ENCODE measurements at regions not wholly inside any gene's neighbourhood (a gene's known extent, or its start where the extent isn't known, plus 50 kb on each side); places are given as distances from the start of the nearest gene placed in this dataset.

GRCh38 chr1:190738317-190738716 lies 260.7 kb upstream of the BRINP3 start:
- Histone ChIP-seq H3K27ac (ENCODE audit: low read length) (no peak overlapping the region), H3K9me3 (ENCODE audit: control insufficient read depth, insufficient read depth, low read depth, low read length) (no peaks in the 10 kb centered on the region), H3K36me3 (ENCODE audit: control insufficient read depth, insufficient read depth, low read length) (no peaks in the 10 kb centered on the region), H3K27me3 (ENCODE audit: control insufficient read depth, insufficient read depth, low read length) (no peaks in the 10 kb centered on the region), H3K4me3 (ENCODE audit: low read depth in 2 of 2, low read length in 2 of 2) (no peak overlapping the region), H3K4me1 (ENCODE audit: control insufficient read depth, insufficient read depth, low read length) (no peaks in the 10 kb centered on the region)
- intact Hi-C loops (cut with micrococcal nuclease; ENCODE audit: unreplicated experiment), result no loop called here
- ATAC-seq, result no peak
- TF ChIP-seq, protein P1, sequence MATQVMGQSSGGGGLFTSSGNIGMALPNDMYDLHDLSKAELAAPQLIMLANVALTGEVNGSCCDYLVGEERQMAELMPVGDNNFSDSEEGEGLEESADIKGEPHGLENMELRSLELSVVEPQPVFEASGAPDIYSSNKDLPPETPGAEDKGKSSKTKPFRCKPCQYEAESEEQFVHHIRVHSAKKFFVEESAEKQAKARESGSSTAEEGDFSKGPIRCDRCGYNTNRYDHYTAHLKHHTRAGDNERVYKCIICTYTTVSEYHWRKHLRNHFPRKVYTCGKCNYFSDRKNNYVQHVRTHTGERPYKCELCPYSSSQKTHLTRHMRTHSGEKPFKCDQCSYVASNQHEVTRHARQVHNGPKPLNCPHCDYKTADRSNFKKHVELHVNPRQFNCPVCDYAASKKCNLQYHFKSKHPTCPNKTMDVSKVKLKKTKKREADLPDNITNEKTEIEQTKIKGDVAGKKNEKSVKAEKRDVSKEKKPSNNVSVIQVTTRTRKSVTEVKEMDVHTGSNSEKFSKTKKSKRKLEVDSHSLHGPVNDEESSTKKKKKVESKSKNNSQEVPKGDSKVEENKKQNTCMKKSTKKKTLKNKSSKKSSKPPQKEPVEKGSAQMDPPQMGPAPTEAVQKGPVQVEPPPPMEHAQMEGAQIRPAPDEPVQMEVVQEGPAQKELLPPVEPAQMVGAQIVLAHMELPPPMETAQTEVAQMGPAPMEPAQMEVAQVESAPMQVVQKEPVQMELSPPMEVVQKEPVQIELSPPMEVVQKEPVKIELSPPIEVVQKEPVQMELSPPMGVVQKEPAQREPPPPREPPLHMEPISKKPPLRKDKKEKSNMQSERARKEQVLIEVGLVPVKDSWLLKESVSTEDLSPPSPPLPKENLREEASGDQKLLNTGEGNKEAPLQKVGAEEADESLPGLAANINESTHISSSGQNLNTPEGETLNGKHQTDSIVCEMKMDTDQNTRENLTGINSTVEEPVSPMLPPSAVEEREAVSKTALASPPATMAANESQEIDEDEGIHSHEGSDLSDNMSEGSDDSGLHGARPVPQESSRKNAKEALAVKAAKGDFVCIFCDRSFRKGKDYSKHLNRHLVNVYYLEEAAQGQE (IDR thresholded peaks at IDR 0.05; ENCODE audit: insufficient read depth in 1 of 2, low read depth in 2 of 2, low read length in 1 of 2), result no peak
- no peak for TF ChIP-seq TCF7L2 (IDR thresholded peaks at IDR 0.05; ENCODE audit: low read depth, low read length)
- TF ChIP-seq POLR2AphosphoS5 (IDR thresholded peaks at IDR 0.05; ENCODE audit: low read depth, low read length), result no peak
- TF ChIP-seq SIN3A (IDR thresholded peaks at IDR 0.05; ENCODE audit: borderline replicate concordance, insufficient read depth, low read depth, low read length), result no peak
- TF ChIP-seq CTCF (IDR thresholded peaks at IDR 0.05), result no peak
- ChIA-PET CTCF (no interaction called here), POLR2A (no interaction called here)
- no peak for DNase-seq (ENCODE audit: low read depth, low spot score)
- in situ Hi-C loops (cut with HindIII; ENCODE audit: low pct_unique_long_range_greater_than_20kb, low sequenced_read_pairs), result no loop called here
- BruUV-seq (replicated peaks), result no TSS peak

- no peaks in the 10 kb centered on the region for H3K9me3 ChIP-seq (ENCODE audit: control insufficient read depth, insufficient read depth, low read depth, low read length)
- CTCF ChIA-PET, result no interaction called here
- H3K4me3 ChIP-seq (ENCODE audit: low read depth in 2 of 2, low read length in 2 of 2), result no peak overlapping the region
- H3K36me3 ChIP-seq (ENCODE audit: control insufficient read depth, insufficient read depth, low read length), result no peaks in the 10 kb centered on the region
- DNase-seq (ENCODE audit: low read depth, low spot score) (no peak), ATAC-seq (no peak)
- POLR2A ChIA-PET, result no interaction called here
- in situ Hi-C loops (cut with HindIII; ENCODE audit: low pct_unique_long_range_greater_than_20kb, low sequenced_read_pairs), result no loop called here
- H3K4me1 ChIP-seq (ENCODE audit: control insufficient read depth, insufficient read depth, low read length), result no peaks in the 10 kb centered on the region
- intact Hi-C loops (cut with micrococcal nuclease; ENCODE audit: unreplicated experiment), result no loop called here
- H3K27me3 ChIP-seq (ENCODE audit: control insufficient read depth, insufficient read depth, low read length), result no peaks in the 10 kb centered on the region
- H3K27ac ChIP-seq (ENCODE audit: low read length), result no peak overlapping the region
- BruUV-seq (replicated peaks), result no TSS peak
- no peak for TF ChIP-seq SIN3A (IDR thresholded peaks at IDR 0.05; ENCODE audit: borderline replicate concordance, insufficient read depth, low read depth, low read length)
- no peak for TF ChIP-seq POLR2AphosphoS5 (IDR thresholded peaks at IDR 0.05; ENCODE audit: low read depth, low read length)
Measured at GRCh38 chr1:190739926-190740325, 262.3 kb upstream of the BRINP3 start.

GRCh38 chr1:190747704-190748103 lies 270.0 kb upstream of the BRINP3 start:
- no peaks in the 10 kb centered on the region for H3K36me3 ChIP-seq (ENCODE audit: control insufficient read depth, insufficient read depth, low read length)
- BruUV-seq (replicated peaks), result no TSS peak
- CTCF ChIA-PET, result no interaction called here
- H3K4me3 ChIP-seq (ENCODE audit: low read depth in 2 of 2, low read length in 2 of 2), result no peak overlapping the region
- intact Hi-C loops (cut with micrococcal nuclease; ENCODE audit: unreplicated experiment), result no loop called here
- ATAC-seq (no peak), DNase-seq (ENCODE audit: low read depth, low spot score) (no peak)
- TF ChIP-seq POLR2AphosphoS5 (IDR thresholded peaks at IDR 0.05; ENCODE audit: low read depth, low read length), result no peak
- no peak for TF ChIP-seq SIN3A (IDR thresholded peaks at IDR 0.05; ENCODE audit: borderline replicate concordance, insufficient read depth, low read depth, low read length)
- TF ChIP-seq, protein P1 (IDR thresholded peaks at IDR 0.05; ENCODE audit: insufficient read depth in 1 of 2, low read depth in 2 of 2, low read length in 1 of 2), result no peak
- no peak overlapping the region for H3K27ac ChIP-seq (ENCODE audit: low read length)
- in situ Hi-C loops (cut with HindIII; ENCODE audit: low pct_unique_long_range_greater_than_20kb, low sequenced_read_pairs), result no loop called here
- no peaks in the 10 kb centered on the region for H3K4me1 ChIP-seq (ENCODE audit: control insufficient read depth, insufficient read depth, low read length)
- no peaks in the 10 kb centered on the region for H3K27me3 ChIP-seq (ENCODE audit: control insufficient read depth, insufficient read depth, low read length)
- no peaks in the 10 kb centered on the region for H3K9me3 ChIP-seq (ENCODE audit: control insufficient read depth, insufficient read depth, low read depth, low read length)
- POLR2A ChIA-PET, result no interaction called here
